IPS DF 4.7 (cell line): ENCODE measurements at regions not wholly inside any gene's neighbourhood (a gene's known extent, or its start where the extent isn't known, plus 50 kb on each side); places are given as distances from the start of the nearest gene placed in this dataset.

Experiments used
- DNase-seq: peaks from one replicate; pipeline ENCODE4 v3.0.0-alpha.2; 2013; ENCODE audit warnings: low spot score; ENCODE audit errors: extremely low read depth

DNA sequence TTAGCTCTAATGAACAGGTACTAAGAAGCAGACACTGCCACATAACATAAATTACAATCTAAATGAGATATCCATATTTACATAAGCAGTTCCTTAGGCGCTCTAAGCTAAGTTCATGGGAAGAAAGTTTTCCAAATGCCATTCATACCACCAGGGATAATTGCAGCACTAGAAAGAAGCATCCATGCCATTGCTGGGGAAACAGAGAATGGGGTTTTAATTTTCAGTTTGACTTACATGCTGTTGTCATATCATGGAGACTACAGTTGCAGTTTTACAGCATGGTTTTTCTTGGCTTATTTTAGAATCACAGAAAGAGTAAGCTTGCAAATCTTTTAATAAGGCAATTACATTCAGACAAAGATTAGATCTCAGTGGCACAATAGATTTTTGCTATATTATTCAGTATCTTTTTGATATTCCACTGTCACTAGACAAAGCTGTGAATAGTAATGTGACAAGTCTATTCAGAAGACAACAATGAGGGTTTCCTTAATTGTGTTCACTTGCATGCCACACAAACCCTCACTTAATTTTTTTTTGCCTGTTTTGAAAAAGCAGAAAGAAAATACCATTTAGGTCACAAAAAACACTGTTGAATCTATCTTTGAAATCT is 108.4 kb upstream of the ELAVL2 start:
- peak; percentile 2 for DNase-seq

DNA sequence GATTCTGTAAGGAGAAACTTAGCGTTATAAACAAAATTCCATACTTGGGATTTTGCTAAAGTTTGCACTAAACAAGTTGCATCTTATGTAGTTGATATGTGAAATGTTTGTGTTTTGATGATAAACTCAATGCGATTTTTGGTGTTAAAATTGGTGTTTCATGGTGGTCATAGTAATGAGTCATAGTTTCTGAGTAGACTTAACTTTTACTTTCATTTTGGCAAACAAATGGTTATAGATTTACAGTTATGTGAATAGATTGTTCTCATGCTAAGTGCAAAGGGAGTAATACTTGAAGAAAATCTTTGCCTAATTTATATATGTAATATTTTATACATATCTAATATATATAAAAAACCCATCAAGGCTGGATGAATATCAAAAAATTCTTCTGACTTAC is 107.3 kb upstream of the ELAVL2 start:
- no peak for DNase-seq

DNA sequence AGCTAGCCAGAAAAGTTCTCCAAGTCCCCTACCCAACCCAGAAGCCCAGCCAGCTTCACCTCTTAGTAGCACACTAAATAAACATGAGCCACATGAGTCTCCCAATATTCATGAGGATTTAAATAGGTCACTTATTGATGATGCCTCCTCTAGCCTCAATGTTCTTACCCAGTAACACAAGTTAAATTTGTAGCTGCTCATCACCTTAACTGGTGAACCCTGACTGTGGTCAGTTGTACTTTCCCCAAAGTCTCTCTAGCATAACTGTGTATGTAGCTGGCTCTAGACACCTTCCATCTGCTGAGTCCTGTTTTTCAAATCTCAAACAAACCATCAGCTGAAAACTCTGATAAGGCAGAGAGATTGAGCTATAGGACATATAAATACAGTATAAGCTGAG is 100.3 kb upstream of the ELAVL2 start:
- DNase-seq, result no peak

DNA sequence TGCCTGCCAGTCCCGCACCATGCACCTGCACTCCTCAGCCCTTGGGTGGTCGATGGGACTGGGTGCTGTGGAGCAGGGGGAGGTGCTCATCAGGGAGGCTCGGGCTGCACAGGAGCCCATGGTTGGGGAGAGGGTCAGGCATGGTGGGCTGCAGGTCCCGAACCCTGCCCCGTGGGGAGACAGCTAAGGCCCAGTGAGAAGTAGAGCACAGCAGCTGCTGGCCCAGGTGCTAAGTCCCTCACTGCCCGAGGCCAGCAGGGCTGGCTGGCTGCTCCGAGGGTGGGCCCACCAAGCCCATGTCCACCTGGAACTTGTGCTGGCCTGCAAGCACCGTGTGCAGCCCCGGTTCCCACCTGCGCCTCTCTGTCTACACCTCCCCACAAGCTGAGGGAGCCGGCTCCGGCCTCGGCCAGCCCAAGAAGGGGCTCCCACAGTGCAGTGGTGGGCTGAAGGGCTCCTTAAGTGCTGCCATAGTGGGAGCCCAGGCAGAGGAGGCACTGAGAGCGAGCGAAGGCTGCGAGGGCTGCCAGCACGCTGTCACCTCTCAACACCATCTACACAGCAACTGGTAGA is 88.5 kb upstream of the ELAVL2 start:
- no peak for DNase-seq

DNA sequence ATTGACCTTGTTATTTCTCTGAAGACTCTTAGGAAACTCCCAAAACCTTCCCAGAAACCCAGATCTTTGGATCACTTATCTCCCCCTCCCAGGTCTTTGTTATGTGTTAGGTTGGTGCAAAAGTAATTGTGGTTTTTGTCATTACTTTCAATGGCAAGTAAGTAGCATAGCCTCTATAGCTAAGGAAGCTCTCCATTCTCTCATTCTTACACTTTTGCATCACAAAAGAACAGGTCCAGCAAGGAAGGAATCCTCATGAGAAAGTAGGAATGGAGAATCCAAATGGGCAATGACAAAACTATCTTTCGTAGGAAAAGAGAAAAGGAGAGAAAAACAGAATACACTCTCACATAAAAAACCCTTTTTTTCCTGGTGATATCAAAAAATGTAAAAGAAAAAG is 81.3 kb upstream of the ELAVL2 start:
- DNase-seq, result peak; percentile 16

DNA sequence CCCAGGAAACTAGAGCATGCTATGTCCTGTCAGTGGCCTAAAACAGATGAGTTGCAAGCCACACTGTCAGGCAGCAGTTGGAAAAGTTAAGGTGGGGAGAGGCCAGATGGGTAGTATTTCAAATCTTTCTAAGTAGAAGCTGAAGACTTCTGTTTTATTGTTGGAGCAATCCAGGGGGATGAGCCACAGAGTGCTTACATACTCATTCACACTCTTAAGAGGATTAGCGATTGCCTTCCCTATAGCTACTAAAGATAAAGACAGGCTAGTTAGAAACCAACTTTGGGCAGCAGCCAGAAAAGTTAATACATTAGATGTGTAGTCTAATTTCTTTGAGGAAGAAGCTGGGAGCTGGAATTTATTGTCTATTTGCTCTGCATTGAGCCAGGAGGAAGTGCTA is 61.7 kb upstream of the ELAVL2 start:
- DNase-seq, result no peak
